ENCODE measurements at regions not wholly inside any gene's neighbourhood (a gene's known extent, or its start where the extent isn't known, plus 50 kb on each side); places are given as distances from the start of the nearest gene placed in this dataset.

GRCh38 chr10:107409522-107409921, 245.0 kb upstream of the SORCS1 start:
- DNase-seq (ENCODE audit: low read depth): peak; percentile 70
- TF ChIP-seq CTCF (conservative IDR thresholded peaks at IDR 0.05; ENCODE audit: low read depth, low read length): peak; percentile 58

GRCh38 chr10:107398115-107398514, 233.6 kb upstream of the SORCS1 start:
- DNase-seq (ENCODE audit: low read depth): no peak
- TF ChIP-seq CTCF (conservative IDR thresholded peaks at IDR 0.05; ENCODE audit: low read depth, low read length): no peak
- H3K4me3 ChIP-seq (ENCODE audit: low read depth, low read length): no peak overlapping the region

More at GRCh38 chr10:107409522-107409921, 245.0 kb upstream of the SORCS1 start:
- H3K4me3 ChIP-seq (ENCODE audit: low read depth, low read length): no peak overlapping the region

GRCh38 chr10:107391901-107392300, 227.4 kb upstream of the SORCS1 start:
- TF ChIP-seq CTCF (conservative IDR thresholded peaks at IDR 0.05; ENCODE audit: low read depth, low read length): no peak
- DNase-seq (ENCODE audit: low read depth): no peak

GRCh38 chr10:107390563-107390962, 226.1 kb upstream of the SORCS1 start:
- H3K4me3 ChIP-seq (ENCODE audit: low read depth, low read length): no peak overlapping the region
- no peak for TF ChIP-seq CTCF (conservative IDR thresholded peaks at IDR 0.05; ENCODE audit: low read depth, low read length)
- no peak for DNase-seq (ENCODE audit: low read depth)

More at GRCh38 chr10:107391901-107392300, 227.4 kb upstream of the SORCS1 start:
- H3K4me3 ChIP-seq (ENCODE audit: low read depth, low read length): no peak overlapping the region

GRCh38 chr10:107383357-107383756, 218.9 kb upstream of the SORCS1 start:
- DNase-seq (ENCODE audit: low read depth): no peak

GRCh38 chr10:107379601-107380000, 215.1 kb upstream of the SORCS1 start:
- no peak for DNase-seq (ENCODE audit: low read depth)
- no peak for TF ChIP-seq CTCF (conservative IDR thresholded peaks at IDR 0.05; ENCODE audit: low read depth, low read length)
- H3K4me3 ChIP-seq (ENCODE audit: low read depth, low read length): no peak overlapping the region

More at GRCh38 chr10:107383357-107383756, 218.9 kb upstream of the SORCS1 start:
- H3K4me3 ChIP-seq (ENCODE audit: low read depth, low read length): no peak overlapping the region
- no peak for TF ChIP-seq CTCF (conservative IDR thresholded peaks at IDR 0.05; ENCODE audit: low read depth, low read length)

- TF ChIP-seq CTCF (conservative IDR thresholded peaks at IDR 0.05; ENCODE audit: low read depth, low read length): no peak
- no peak for DNase-seq (ENCODE audit: low read depth)
- H3K4me3 ChIP-seq (ENCODE audit: low read depth, low read length): no peak overlapping the region
Observed at GRCh38 chr10:107371801-107372200, 207.3 kb upstream of the SORCS1 start.
